Erythroblast (primary cell): ENCODE measurements at regions not wholly inside any gene's neighbourhood (a gene's known extent, or its start where the extent isn't known, plus 50 kb on each side); places are given as distances from the start of the nearest gene placed in this dataset.

ENCODE experiments used
- GATA1 ChIP-seq: IDR thresholded peaks from 2 replicates; pipeline ENCODE4 v1.6.1; 2011; ENCODE audit warnings: low read depth, mild to moderate bottlenecking, control low read depth, low read length, moderate library complexity
- POLR2A ChIP-seq: IDR thresholded peaks from 2 replicates; pipeline ENCODE4 v1.6.1; 2011; ENCODE audit warnings: mild to moderate bottlenecking, low read length

- TF ChIP-seq POLR2A (no peak), GATA1 (no peak)
These were observed 336.1 kb upstream of the C11orf87 start for GRCh38 chr11:109085708-109086373.
